RWPE2 (cell line): ENCODE measurements at regions not wholly inside any gene's neighbourhood (a gene's known extent, or its start where the extent isn't known, plus 50 kb on each side); places are given as distances from the start of the nearest gene placed in this dataset.

ENCODE experiments used
- ATAC-seq: fragments of 200-7000 bp; cut with Tn5 transposase; 3 replicates; pipeline ENCODE4 v1.9.1; 2021; ENCODE audit warnings: low read depth
- DNase-seq: peaks from one replicate; pipeline ENCODE4 v3.0.0-alpha.2; 2020; ENCODE audit warnings: low spot score
- H3K27ac ChIP-seq: fragments of 450-650 bp; 2 replicates; pipeline ENCODE4 v1.5.1; 2017; ENCODE audit warnings: mild to moderate bottlenecking; ENCODE audit not compliant: poor library complexity, severe bottlenecking
- H3K27me3 ChIP-seq: fragments of 250-450 bp; sonication (Bioruptor Pico); 2 replicates; pipeline ENCODE4 v1.5.1; 2021; ENCODE audit warnings: mild to moderate bottlenecking, moderate library complexity; ENCODE audit not compliant: insufficient read depth, poor library complexity, severe bottlenecking
- H3K36me3 ChIP-seq: fragments of 250-450 bp; sonication (Bioruptor Pico); 2 replicates; pipeline ENCODE4 v1.5.1; 2020; ENCODE audit warnings: low read depth, mild to moderate bottlenecking, moderate library complexity
- H3K4me1 ChIP-seq: fragments of 250-450 bp; sonication (Bioruptor Pico); 2 replicates; pipeline ENCODE4 v1.5.1; 2021; ENCODE audit warnings: mild to moderate bottlenecking, moderate library complexity; ENCODE audit not compliant: insufficient read depth, poor library complexity, severe bottlenecking
- H3K4me3 ChIP-seq: fragments of 250-450 bp; sonication (Bioruptor Pico); 2 replicates; pipeline ENCODE4 v1.5.1; 2021; ENCODE audit warnings: mild to moderate bottlenecking, moderate library complexity; ENCODE audit not compliant: severe bottlenecking
- H3K9me3 ChIP-seq: fragments of 250-450 bp; sonication (Bioruptor Pico); 2 replicates; pipeline ENCODE4 v1.5.1; 2021; ENCODE audit warnings: mild to moderate bottlenecking, moderate library complexity; ENCODE audit not compliant: severe bottlenecking
- TF ChIP-seq, protein P1 (sequence below): fragments of 450-650 bp; IDR thresholded peaks from one replicate; pipeline ENCODE4 v1.5.1; 2017; ENCODE audit warnings: mild to moderate bottlenecking, moderate library complexity; ENCODE audit not compliant: poor library complexity, severe bottlenecking

DNA sequence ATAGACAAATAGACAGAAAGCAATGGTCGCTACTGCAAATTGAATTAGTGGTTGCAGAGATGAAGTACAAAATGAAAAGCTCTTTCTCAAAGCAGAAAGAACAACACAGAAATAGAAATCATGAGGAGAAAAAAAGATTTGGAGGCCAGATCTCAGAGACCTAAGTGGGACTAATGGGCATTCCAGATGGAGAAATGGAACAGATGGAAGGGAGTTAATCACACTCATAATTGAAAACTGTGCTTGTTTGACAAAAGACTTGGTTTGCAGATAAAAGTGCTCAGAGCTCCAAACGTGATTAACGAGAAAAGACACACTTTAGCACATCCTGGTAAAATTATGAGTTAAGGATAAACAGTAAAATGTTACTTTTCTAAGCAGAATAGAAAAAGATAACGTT lies 58.1 kb upstream of the SNRPB2 start:
- no peaks in the 10 kb centered on the region for H3K27me3 ChIP-seq
- DNase-seq (no peak), ATAC-seq (no peak)
- no peak overlapping the region for H3K27ac ChIP-seq
- H3K9me3 ChIP-seq = no peaks in the 10 kb centered on the region
- H3K4me1 ChIP-seq = no peaks in the 10 kb centered on the region
- no peaks in the 10 kb centered on the region for H3K36me3 ChIP-seq
- TF ChIP-seq, protein P1, sequence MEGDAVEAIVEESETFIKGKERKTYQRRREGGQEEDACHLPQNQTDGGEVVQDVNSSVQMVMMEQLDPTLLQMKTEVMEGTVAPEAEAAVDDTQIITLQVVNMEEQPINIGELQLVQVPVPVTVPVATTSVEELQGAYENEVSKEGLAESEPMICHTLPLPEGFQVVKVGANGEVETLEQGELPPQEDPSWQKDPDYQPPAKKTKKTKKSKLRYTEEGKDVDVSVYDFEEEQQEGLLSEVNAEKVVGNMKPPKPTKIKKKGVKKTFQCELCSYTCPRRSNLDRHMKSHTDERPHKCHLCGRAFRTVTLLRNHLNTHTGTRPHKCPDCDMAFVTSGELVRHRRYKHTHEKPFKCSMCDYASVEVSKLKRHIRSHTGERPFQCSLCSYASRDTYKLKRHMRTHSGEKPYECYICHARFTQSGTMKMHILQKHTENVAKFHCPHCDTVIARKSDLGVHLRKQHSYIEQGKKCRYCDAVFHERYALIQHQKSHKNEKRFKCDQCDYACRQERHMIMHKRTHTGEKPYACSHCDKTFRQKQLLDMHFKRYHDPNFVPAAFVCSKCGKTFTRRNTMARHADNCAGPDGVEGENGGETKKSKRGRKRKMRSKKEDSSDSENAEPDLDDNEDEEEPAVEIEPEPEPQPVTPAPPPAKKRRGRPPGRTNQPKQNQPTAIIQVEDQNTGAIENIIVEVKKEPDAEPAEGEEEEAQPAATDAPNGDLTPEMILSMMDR = no peak
- no peak overlapping the region for H3K4me3 ChIP-seq

DNA sequence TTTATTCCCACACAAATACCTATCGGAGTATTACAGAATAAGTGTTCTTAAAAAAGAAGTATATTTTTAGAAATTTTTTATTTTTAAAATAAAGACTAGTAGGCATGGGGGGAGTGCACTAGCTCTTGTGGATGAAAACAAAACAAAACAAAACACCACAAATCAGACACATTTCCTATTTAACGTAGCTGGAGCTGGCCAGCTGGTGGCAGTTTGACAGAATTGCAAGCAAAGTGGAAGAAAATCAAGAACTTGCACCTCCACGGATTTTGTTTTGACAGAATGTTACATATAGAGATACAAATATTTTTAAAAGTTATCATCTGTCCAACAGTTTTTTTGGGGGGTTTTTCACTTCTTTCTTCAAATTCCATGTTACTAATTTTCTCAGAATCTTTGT lies 63.6 kb upstream of the SNRPB2 start:
- Histone ChIP-seq H3K9me3 (peaks cover 2% of the 10 kb centered on the region), H3K27ac (no peak overlapping the region), H3K27me3 (no peaks in the 10 kb centered on the region), H3K4me3 (no peak overlapping the region), H3K36me3 (no peaks in the 10 kb centered on the region), H3K4me1 (no peaks in the 10 kb centered on the region)
- TF ChIP-seq, protein P1 = peak; percentile 19
- DNase-seq (no peak), ATAC-seq (no peak)

DNA sequence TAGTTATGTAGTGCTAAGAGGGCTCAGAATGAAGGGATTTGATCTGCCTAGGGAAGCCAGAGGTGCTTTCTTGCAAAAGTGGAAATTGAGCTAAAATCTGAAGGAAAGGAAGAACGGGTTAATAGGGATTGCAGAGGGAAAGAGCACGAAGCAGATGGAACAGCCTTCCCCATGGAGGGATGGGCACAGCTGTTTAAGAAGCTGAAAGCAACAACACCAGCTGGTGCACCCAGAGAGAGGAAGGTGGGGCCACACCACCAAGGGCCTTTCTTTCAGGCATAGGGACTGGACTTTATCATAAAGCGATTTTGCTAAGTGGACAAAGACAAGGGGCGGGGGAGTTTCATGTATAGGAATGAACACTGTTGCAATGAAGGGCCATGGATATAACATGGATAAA lies 65.8 kb upstream of the SNRPB2 start:
- TF ChIP-seq, protein P1 = no peak
- H3K4me3 ChIP-seq = no peak overlapping the region
- DNase-seq (no peak), ATAC-seq (no peak)
- no peaks in the 10 kb centered on the region for H3K36me3 ChIP-seq
- H3K27me3 ChIP-seq = no peaks in the 10 kb centered on the region
- no peak overlapping the region for H3K27ac ChIP-seq
- peaks cover 2% of the 10 kb centered on the region for H3K9me3 ChIP-seq
- no peaks in the 10 kb centered on the region for H3K4me1 ChIP-seq

DNA sequence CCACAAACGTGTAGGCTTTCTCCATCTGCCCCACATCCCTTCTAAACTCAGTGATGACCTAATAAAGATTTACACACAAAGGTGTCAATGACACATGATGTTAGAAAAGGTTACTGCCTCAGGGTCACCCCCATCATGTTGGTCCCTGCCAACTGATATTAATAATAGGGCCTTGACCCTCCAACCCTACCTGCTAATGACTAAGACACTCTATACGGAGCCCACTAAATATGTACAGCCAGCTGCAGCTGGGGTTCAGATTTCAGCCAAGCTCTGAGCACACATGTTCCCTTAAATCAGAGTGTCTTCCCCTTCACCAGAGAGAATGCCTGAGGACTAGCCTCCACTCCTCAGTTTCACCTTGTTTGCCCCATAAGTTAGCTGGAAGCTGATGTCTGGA lies 67.4 kb upstream of the SNRPB2 start:
- H3K9me3 ChIP-seq = peaks cover 2% of the 10 kb centered on the region
- H3K27me3 ChIP-seq = no peaks in the 10 kb centered on the region
- TF ChIP-seq, protein P1 = no peak
- H3K36me3 ChIP-seq = no peaks in the 10 kb centered on the region
- no peak overlapping the region for H3K4me3 ChIP-seq
- ATAC-seq (no peak), DNase-seq (no peak)
- H3K4me1 ChIP-seq = no peaks in the 10 kb centered on the region
- H3K27ac ChIP-seq = no peak overlapping the region

DNA sequence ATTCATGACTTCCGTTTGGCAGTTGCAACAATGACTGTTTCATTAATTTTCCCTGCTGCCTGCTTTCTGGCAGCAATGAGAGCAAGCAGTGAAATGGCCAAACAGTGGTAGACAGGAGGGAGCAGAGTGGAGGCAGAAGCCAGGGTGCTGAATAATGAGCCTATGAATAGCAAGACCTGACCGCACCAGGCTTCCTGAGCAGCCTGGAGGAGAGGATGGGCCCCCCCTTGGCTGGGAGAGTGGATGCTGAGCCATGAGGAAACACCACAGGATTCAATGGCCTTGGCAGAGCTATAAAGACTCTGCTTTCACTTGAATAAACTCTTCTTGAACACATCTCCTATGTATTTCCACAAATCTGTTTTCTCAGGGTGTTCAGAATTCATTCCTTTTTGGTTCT lies 68.1 kb upstream of the SNRPB2 start:
- TF ChIP-seq, protein P1 = no peak
- Histone ChIP-seq H3K27ac (no peak overlapping the region), H3K27me3 (no peaks in the 10 kb centered on the region), H3K36me3 (no peaks in the 10 kb centered on the region), H3K4me3 (no peak overlapping the region), H3K4me1 (no peaks in the 10 kb centered on the region), H3K9me3 (peaks cover 2% of the 10 kb centered on the region)
- DNase-seq (no peak), ATAC-seq (no peak)
